ENCODE measurements at regions not wholly inside any gene's neighbourhood (a gene's known extent, or its start where the extent isn't known, plus 50 kb on each side); places are given as distances from the start of the nearest gene placed in this dataset.

DNA sequence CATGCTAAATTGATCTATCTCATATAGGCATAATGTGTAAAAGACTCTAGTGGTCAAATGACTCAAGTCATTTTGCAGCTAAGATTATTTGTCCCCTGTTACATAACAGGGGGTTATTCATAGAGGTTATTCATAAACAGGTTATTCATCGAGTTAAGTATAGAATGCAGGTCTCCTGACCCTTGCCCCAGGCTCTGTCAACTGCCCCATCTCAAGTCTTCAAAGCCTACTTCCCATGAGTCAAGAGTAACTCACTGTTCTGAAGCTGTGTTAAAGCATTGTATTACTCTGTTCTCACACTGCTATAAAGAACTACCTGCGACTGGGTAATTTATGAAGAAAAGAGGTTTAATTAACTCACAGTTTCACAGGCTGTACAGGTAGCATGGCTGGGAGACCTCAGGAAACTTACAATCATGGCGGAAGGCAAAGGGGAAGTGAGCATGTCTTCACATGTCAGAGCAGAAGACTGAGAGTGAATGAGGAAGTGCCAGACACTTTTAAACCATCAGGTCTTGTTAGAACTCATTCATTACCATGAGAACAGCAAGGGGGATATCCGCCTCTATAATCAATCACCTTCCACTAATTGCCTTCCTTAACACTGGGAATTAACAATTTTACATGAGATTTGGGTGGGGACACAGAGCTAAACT, 226.2 kb upstream of the BLID start:
- TF ChIP-seq ZFX (IDR thresholded peaks at IDR 0.05), result no peak
- TF ChIP-seq, protein P1, sequence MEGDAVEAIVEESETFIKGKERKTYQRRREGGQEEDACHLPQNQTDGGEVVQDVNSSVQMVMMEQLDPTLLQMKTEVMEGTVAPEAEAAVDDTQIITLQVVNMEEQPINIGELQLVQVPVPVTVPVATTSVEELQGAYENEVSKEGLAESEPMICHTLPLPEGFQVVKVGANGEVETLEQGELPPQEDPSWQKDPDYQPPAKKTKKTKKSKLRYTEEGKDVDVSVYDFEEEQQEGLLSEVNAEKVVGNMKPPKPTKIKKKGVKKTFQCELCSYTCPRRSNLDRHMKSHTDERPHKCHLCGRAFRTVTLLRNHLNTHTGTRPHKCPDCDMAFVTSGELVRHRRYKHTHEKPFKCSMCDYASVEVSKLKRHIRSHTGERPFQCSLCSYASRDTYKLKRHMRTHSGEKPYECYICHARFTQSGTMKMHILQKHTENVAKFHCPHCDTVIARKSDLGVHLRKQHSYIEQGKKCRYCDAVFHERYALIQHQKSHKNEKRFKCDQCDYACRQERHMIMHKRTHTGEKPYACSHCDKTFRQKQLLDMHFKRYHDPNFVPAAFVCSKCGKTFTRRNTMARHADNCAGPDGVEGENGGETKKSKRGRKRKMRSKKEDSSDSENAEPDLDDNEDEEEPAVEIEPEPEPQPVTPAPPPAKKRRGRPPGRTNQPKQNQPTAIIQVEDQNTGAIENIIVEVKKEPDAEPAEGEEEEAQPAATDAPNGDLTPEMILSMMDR (conservative IDR thresholded peaks at IDR 0.05), result no peak
- no peak overlapping the region for H3K27ac ChIP-seq

DNA sequence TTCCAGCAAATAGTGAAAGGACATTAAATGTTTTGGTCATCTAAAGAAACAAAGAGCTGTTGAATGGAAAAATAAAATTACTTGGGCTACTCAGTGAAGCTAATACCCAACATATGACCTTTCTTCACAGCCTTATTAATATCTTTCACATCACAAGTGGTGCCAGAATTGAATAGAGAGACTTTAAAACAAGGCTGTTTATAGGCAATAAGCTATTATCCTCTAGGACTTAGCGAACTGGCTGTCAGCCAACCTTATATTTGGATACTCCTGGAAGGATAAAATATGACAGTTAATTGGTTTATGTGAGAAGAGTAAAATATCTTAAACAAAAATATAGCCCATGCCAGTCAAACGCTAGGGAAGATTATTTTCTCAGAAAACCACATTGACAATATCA, 225.5 kb upstream of the BLID start:
- TF ChIP-seq, protein P1 (conservative IDR thresholded peaks at IDR 0.05), result no peak
- TF ChIP-seq ZFX (IDR thresholded peaks at IDR 0.05), result no peak

DNA sequence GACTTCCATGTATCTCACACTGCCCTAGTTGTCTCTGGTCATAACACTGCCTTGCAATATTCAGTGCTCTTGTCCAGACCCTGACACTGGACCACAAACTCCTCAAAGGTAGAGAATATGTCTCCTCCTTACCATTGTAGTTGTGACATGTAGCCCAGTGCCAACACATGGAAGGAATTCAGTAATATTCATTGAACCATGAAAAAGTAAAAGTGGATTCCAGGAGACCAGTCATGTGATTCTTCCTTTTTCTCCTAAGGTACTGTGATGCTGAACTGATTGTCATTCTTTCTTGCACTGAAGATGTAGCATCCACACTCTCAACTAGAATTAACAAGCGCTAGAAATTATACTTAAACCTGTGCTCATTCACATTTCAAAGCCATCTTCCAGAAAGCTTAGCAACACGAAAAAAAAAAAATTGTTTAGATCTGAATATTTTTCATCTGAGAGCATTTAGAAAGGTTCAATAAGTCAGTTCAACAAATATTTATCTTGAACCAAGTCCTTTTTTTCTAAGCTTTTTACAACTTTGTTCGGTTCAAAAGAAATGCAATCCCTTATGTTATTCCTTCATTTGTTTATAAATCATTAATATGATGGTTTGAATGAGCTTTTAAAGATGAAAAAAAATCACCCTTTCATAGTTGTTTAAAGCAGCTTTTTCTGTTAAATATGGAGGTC, 224.7 kb upstream of the BLID start:
- no peak for TF ChIP-seq ZFX (IDR thresholded peaks at IDR 0.05)
- TF ChIP-seq, protein P1 (conservative IDR thresholded peaks at IDR 0.05), result no peak
- H3K27ac ChIP-seq, result no peak overlapping the region

More for the DNA sequence above, 225.5 kb upstream of the BLID start:
- H3K27ac ChIP-seq, result no peak overlapping the region

DNA sequence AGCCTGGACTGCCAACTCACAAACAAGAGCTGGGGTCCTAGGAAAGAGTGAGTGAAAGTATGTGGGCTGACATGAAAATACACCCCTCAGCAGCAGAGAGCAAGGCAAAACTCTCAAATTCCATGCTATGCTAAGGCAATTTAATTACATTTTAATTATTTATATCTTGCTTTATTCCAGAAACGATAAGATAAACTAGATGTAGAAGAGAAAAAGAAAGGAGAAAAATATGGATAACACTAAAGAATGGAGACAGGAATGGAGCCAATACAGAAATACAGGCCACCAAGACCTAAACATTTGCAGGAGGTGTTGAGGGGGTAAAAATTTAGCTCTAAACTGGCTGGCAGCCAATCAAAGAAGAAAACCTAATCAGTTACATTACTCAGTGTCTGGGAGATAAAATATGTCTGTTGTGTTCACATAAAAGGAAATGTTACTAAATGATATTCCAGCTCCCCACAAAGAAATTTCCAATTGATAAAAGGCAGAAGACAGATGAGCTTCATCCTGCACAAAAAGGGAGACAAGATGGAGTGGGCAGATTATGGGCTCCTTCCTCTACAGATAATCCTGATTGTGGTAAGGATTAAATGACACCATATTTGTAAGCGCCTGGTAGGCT, 223.5 kb upstream of the BLID start:
- TF ChIP-seq ZFX (IDR thresholded peaks at IDR 0.05), result no peak
- TF ChIP-seq, protein P1 (conservative IDR thresholded peaks at IDR 0.05), result no peak
- H3K27ac ChIP-seq, result no peak overlapping the region

DNA sequence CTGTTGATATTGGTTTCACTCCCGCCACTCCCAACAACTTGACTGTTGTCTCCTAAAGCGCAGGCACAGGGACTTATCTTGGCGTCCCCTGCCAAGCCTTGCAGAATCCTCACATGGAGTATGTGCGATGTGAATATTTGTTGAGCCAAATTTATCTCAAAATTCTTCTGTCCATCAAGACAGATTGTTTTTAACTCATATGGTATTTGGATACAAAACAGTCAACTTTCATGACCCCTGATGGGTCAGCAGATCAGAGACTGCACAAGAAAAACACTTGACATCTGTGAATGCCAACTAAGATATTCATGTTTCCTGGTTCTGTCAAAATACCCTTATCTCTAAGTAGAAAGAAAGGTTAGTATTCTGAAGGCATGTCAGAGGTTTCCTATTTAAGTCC, 221.7 kb upstream of the BLID start:
- H3K27ac ChIP-seq, result no peak overlapping the region
- TF ChIP-seq, protein P1 (conservative IDR thresholded peaks at IDR 0.05), result no peak
- TF ChIP-seq ZFX (IDR thresholded peaks at IDR 0.05), result no peak

DNA sequence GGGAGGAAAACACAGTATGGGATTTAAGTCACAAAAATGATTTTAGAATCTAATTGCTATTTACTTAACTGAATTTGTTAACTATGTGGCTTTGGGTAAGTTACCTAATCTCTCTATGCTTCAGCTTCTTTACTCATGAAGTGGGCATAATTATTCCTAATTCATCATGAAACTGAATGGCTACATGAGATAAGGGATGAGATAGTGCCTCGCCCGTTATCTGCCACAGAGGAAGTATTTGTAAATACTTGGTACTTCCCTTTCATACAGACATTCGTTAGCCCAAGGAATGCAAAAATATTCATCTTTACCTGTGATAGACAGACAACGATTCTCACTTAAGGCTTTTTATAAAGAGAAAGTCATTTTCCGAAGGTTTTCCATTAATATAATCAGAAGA, 221.2 kb upstream of the BLID start:
- TF ChIP-seq ZFX (IDR thresholded peaks at IDR 0.05), result no peak
- TF ChIP-seq, protein P1 (conservative IDR thresholded peaks at IDR 0.05), result no peak
- no peak overlapping the region for H3K27ac ChIP-seq

DNA sequence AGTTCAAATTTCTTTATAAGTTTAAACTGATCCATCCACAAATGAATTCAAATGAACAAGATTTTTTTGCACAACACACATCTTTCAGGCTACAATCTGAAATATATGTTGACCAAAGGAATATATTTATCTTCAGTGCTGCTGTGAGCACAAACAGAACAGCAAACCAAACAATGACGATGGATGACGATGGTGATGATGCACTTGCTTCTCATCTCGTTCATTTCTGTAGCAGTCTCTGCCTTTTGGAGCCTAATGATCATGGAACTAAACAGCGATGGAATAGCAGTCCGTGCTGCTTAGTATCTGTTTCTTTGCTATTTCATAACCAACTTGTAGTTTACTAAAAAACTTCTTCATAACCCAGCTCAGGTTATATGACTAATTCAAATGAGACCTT, 220.7 kb upstream of the BLID start:
- TF ChIP-seq, protein P1 (conservative IDR thresholded peaks at IDR 0.05), result no peak
- TF ChIP-seq ZFX (IDR thresholded peaks at IDR 0.05), result no peak
- no peak overlapping the region for H3K27ac ChIP-seq

All from C4-2B (cell line).